ENCODE measurements at regions not wholly inside any gene's neighbourhood (a gene's known extent, or its start where the extent isn't known, plus 50 kb on each side); places are given as distances from the start of the nearest gene placed in this dataset.
"Not testable (repeated sequence)": the region's sequence is repeated elsewhere in the genome, so short reads cannot be mapped to it uniquely, and the experiment has no call there.

DNA sequence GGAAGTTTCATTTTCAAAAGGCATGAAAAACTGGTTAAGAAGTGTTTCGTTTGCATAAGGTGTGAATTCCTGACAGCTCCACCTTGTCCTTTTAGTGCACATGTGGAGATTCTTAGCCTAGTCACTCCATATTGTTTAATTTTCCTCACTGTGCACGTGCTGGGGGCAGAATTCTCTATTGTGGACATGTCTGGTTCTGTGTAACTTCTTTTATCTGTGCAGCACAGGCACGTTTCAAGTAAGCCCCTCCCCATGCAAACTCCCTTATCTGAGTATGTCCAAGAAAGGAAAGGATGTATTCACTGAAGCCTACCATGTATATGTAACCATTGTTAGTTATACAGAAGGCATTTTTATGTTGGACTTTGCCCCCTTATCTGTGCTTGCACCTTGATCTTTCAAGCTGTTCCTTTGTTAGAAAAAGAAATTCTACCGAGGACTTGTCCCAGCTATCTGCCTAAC is 1346.3 kb downstream of the REEP3 start:
- no peak for DNase-seq (ENCODE audit: low read depth)

DNA sequence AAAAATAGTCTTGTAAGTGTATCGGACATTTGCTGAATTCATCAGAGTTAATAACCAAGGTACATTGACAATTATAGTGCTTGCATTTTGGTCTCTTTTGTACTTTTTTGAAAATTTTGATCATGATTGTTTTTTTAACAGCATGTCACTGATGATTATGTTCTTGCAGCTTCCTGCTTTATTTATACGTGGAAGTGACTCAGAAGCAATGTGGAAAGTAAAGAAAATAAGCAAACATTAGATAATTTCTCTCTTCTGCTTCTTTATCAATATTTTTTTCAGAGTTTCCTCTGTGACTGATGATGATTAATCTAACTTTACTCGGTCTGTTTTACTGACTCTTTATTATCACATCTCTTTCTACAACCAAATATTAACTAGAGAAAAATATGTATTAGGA is 1351.9 kb downstream of the REEP3 start:
- no peak for DNase-seq (ENCODE audit: low read depth)

DNA sequence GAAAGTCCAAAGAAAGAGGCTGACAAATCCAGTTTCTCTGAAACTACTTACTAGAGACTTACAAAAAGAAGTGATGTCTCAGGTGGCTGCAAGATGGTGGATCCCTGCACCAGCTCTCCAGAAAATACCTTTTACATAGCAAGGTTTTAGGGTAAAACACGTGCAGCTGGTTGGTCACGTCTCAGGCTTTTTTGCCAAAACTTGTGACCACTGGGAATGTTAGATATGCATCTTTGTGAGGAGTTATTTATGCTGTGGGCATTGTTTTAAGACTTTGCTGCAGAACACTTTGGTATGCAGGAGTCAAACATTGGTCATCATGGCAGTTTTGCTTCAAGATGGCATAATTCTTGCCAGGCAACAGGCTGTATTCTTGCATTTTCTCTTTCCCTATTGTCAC is 1352.8 kb downstream of the REEP3 start:
- no peak for DNase-seq (ENCODE audit: low read depth)

DNA sequence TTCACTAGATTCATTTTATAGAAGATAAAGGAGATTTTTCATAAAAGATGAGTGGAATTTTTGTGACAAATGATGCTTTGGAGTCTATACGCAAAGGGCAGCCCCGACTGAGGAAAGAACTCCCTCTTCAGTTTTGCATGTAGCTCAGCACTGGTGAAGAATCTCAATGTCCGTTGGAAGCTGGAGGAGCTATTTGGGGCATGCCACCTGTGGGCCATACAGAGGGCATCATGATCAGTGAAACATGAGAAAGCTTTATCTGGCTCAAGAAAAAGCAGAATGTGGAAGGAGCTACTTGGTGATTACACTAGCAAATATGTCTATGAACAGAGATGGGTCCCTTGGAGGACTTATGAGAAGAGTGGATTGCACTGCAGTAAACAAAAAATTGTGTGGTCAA is 1359.3 kb downstream of the REEP3 start:
- DNase-seq (ENCODE audit: low read depth): no peak

DNA sequence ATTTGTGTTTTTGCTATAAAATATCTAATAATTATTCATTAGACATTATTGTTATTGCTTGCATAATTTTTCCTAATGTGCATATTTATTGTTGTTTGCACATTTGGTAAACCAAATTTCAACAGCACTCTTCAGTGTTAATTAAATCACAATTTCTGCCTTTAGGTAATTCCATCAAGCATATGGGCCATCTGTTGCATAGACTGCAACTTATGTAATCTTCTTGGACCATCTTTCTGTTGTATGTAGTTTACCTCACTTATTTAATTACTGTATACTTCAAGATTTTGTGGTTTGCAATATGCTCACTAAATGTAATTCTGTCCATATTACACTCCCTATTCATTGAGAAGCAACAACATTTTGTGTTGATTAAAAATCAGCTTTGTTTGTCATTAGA is 1360.1 kb downstream of the REEP3 start:
- no peak for DNase-seq (ENCODE audit: low read depth)

DNA sequence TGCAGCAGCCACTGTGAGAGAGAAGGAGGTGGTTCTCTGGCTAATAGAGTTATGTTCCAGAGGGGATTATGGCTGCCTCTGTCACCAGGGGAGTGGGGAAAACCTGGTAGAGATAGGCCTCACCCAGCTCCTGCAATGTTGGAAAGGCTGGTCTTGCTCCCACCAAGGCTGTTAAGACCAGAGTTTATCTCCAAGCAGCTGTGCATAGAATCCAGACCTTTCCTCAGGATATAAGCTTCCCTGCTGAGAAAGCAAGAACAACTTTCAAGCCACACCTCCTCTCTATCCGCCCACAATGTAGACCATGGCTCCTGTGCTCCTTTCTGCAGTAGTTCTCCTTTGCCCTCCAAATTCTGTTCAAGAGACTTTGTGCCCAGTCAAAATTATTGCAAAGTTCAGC is 1375.4 kb downstream of the REEP3 start:
- no peak for DNase-seq (ENCODE audit: low read depth)

DNA sequence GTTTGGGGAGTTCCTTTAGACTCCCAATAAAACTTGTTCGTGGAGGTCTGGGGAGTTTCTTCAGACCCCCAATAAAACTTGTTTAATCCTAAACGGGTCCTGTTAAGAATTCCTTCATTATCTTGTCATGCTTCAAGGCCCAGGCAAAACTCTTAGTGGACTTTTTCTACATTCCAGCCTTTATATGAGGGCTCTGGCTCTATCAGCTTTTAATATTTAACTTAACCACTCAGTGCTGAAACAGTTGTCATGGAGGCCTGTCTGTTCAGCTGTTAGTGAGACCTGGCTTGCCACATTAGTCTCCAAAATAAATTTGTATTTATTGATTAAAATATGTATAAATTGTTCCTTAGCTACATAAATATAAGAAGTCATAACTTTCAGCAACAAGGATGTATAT is 1385.1 kb downstream of the REEP3 start:
- DNase-seq (ENCODE audit: low read depth): not testable (repeated sequence)

DNA sequence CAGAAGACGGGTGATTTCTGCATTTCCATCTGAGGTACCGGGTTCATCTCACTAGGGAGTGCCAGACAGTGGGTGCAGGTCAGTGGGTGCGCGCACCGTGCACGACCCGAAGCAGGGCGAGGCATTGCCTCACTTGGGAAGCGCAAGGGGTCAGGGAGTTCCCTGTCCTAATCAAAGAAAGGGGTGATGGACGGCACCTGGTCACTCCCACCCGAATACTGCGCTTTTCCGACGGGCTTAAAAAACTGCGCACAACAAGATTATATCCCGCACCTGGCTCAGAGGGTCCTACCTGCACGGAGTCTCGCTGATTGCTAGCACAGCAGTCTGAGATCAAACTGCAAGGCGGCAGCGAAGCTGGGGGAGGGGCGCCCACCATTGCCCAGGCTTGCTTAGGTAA is 1403.1 kb downstream of the REEP3 start:
- not testable (repeated sequence) for DNase-seq (ENCODE audit: low read depth)

DNA sequence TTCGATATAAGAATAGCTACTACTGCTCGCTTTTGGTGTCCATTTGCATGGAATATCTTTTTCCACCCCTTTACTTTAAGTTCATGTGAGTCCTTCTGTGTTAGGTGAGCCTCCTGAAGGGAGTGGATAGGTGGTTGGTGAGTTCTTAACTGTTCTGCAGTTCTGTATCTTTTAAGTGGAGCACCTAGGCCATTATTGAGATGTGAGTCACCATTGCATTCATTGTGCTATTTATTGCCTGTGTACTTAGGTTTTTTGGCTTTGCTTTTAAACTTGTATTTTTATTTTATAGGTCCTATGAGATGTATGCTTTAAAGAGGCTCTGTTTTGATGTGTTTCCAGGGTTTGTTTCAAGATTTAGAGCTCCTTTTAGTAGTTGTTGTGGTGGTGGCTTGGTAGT is 1430.8 kb downstream of the REEP3 start:
- no peak for DNase-seq (ENCODE audit: low read depth)

DNA sequence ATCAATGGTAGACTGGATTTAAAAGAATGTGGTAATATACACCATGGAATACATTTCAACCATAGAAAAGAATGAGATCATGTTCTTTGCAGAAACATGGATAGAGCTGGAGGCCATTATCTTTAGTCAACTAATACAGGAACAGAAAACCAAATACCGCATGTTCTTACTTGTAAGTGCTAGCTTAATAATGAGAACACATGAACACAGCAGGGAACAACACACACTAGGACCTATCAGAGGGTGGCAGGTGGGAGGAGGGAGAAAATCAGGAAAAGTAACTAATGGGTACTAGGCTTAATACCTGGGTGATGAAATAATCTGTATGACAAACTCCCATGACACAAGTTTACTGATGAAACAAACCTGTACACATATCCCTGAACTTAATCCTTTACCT is 1435.2 kb downstream of the REEP3 start:
- no peak for DNase-seq (ENCODE audit: low read depth)

DNA sequence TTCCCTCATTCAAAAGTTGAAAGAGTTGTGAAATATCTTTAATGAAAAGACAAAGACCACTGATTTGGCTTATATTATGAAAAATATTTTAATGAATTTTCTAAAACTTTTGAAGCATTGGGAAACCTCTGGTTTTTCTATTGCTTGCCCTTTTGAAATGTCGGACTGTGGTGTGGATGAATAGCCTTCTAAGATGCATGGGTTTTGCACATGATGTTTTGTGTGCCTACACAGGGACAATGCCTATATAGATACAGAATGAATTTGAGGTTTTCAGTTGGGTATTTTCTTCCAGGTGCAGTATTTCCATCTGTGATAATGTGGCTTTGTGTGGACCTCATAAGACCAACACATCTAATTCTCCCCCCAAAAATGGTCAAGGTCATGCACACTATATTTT is 1437.9 kb downstream of the REEP3 start:
- DNase-seq (ENCODE audit: low read depth): no peak

DNA sequence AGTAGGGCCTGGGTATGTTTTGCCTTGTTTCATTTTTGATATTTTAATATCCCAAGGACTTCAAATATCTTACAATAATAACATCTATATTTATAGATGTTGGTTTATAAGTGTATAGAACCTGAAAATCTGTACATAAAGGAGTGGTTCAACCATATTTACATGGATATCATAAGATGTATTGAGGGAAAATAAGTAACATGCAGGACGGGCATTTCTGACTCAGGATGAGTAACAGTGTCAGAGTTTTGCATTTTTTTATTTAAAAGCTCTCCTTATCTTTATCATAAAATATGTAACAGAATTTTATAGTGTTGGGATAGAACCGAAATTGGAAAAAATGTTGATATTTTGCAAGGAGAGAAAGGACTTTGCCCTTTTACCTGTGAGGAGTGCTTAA is 1438.7 kb downstream of the REEP3 start:
- DNase-seq (ENCODE audit: low read depth): no peak

DNA sequence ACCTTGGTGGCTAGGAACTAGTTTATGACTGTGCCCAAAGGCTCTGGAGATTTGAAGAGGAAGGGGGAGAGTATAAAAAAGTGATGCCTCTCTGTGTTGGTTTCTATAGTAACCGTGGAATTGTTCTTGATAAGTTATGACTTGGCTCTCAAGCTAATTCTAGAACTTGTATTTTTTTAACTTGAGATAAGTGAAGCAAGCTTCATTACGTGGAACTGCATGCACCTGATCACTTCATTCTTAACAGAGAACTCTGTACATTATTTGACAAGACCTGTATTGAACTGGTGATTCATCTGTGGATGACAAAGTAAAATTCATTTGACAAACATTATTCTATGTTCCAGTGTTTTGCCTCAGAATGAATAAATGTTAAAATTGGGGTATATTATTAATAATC is 1452.2 kb downstream of the REEP3 start:
- DNase-seq (ENCODE audit: low read depth): no peak

DNA sequence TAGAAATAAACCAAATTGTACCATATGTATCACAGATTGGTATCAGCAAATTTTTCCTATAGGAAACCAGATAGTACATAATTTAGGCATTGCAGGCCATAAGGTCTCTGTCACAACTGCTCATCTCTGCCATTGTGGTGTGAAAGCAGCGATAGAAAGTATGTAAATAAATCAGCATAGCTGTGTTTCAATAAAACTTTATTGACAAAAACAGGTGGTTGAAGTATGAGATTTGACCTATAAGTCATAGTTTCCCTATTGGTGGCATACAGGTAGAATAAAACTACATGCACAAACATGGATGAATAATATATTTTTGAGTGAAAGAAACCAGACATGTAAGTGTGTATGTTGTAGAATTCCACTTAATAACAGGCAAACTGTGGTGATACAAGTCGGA is 1454.9 kb downstream of the REEP3 start:
- DNase-seq (ENCODE audit: low read depth): no peak

DNA sequence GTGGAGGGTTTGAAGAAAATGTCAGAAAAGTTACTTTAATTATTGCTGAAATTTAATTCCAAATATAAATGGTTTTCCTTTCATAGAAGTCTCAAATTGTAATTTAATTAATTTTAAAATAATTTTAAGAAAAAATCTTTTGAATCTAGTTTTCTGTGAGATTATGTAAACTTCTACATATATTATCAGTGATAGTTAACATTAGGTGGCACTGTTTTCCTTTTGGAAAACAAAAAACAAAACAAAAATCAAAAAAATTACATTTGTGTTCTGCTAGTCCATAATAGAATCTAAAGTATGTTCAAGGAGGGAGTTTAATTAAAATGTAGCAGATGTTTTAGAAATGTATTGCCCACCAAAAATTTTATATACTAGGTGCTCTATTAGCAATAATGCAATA is 1456.7 kb downstream of the REEP3 start:
- no peak for DNase-seq (ENCODE audit: low read depth)

DNA sequence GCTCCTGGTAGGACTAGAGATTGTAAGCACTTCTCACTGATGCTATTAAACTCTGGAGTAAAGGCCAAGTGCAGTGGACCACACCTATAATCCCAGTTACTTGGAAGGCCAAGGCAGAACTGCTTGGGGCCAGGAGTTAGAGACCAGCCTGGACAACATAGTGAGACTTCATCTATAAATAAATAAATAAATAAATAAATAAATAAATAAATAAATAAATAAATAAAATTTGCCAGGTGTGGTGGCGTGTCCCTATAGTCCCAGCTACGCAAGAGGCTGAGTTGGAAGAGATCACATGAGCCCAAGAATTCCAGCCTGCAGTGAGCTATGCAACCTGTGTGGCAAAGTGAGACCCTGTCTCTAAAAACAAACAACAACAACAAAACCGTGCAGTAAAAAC is 1475.7 kb downstream of the REEP3 start:
- no peak for DNase-seq (ENCODE audit: low read depth)

DNA sequence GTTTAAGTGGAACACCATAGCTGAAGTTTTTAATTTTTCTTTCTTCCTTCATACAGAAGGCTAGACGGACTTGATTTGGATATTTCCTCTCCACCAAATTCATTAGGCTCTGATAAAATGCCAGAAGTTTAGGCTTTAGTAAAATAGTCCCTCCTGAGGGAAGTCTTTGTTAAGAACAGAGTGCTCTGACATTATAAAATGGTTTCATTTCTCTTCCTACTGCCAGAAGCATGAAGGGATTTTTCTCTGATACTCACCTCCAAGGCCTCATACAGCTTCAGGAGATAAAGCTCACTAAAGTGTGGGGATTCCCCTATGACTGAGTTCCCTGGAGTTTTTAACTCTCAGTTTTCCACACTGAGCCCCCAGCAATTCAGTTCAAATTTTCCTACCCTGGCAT is 1489.6 kb downstream of the REEP3 start:
- DNase-seq (ENCODE audit: low read depth): no peak

DNA sequence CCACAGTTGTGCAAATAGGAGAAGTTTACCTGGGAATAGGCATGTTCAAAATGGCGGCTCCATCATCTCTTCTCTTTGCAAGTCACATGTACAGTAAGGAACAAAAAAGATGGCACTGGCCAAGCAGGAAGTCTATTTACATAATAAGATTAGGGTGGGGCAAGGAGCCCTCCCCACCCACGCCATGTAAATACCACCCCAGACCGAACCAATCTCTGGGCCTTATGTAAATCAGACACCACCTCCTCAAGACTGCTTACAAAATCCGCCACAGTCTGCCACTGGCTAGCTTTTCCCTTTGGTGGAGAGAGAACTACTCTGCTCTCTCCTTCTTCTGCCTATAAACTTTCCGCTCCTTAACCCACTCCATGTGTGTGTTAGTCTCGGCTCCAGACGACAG is 1496.3 kb downstream of the REEP3 start:
- no peak for DNase-seq (ENCODE audit: low read depth)

DNA sequence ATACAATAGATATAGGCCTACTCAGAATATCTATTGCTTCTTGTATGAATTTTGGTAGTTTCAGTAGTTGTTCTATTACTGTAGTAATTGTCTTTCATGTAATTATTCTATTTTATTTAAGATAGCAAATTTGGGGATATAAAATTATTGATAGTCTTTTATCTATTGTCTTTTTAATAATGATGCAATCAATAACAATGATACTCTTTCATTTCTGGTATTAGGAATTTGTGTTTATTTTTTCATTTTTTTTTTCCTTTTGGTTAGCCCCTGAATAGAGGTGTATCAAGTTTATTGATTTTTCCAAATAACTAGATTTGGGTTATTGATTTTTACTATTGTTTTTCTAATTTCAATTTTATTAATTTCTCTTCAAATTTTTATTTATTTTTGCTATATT is 1503.7 kb downstream of the REEP3 start:
- no peak for DNase-seq (ENCODE audit: low read depth)

DNA sequence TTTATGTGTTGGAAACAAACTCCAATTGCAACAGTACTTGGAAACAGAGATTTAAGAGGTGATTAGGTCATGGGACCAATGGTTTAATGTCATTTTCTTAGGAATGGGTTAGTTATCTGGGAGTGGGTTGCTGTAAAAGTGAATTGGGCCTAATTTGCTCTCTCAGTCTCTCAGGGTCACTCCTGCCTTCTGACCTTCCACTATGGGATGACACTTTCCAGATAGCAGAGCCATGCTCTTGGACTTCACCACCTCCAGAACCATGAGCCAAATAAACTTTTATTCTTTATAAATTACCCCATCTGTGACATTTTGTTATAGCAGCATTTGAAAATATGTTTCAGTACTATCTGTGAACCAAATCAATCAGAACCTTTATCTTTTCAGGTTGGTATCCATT is 1509.1 kb downstream of the REEP3 start:
- DNase-seq (ENCODE audit: low read depth): no peak

DNA sequence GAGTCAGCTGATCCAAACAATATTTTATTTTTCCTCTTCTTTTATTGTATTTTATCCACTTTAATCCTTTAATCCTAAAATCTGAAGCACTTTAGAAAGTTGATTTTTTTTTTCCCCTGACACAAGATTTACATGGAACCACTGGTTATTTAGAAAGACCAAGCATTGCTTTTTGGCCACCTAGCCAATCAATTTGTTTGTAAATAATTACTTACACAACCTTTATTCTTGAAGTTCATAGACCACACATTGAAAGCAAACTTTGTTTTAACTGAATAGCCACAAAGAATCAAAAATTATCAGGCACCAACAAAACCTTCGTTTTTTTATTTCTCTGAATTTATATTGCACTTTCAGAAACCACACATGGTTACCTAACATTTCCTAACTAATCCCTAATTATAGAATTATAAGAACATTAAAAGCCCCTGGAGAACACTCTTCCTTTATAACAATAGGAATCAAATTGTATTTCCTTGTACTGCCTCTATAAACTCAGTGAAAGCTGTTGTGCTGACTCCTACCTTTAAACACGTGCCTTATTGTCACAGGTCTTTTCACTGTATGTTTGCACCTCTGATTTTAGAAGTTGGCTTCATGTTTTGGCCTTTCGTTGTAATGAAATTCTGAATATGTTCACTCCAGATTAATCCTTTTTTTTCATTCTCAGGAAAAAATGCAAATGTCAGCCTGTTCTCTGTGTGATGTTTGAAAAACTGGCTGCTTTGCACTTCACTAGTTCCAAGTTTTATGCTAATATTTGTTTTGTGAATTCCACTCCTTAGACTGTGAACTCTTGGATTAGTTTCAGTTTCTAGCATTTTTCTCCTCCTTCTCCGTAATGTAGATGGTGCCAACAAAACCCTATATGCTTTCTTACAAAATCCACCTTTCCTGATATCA is 1511.9 kb downstream of the REEP3 start:
- no peak for DNase-seq (ENCODE audit: low read depth)

DNA sequence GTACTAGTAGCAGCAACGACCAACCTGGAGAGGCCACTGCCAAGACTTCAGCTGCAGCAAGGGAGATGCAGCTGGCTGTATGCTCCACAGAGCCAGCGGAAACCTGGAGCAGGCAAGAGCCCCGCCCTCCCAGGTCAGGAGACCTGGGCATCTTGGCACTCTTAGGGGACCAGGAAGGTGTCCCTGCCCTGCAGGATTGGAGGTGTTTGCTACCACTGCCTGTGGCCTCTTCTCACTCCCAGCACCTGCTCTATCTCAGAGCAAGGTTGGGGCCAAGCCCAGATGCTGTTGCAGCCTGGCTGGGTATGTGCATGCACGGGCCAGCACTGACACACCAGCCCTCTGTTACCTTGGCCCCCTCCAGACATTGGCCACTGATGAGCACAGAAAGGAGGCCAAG is 1512.8 kb downstream of the REEP3 start:
- no peak for DNase-seq (ENCODE audit: low read depth)

DNA sequence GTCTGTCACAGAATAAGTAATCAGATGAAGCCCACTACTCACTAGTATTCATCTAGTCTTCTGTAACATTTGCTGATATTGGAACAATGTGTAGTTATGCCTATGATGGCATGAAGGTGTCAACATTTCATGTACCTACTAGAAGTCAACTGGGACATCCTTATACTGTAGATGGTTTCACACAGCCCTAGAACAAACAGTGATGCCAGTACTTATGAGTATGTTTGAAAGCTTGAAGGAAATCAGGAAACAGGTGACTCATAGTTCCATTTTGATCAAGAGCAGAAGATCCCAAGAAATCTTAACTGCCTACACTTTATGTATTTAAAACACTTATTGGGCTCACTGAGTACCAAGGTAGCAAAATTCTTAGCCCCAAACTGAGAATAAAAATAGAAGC is 1519.6 kb downstream of the REEP3 start:
- DNase-seq (ENCODE audit: low read depth): no peak

DNA sequence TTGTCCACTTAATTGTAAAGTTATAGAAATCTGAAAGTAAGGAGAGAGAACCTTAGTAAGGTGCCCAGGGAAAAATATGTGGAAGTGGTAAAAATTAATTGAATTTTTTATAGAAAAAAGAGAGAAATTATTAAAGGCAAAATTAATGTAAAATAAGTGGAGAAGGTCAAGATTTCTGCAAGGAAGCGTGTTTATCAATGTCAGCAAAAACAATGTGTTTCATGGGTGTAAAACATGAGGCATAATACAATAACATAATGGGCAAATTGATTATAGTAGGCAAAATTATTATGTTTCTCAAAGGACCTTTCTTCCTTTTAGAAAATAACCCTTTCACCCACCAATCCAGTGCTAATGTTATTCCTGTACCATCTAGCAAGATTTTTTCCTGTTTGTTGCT is 1520.1 kb downstream of the REEP3 start:
- DNase-seq (ENCODE audit: low read depth): no peak
